ENCODE measurements at regions not wholly inside any gene's neighbourhood (a gene's known extent, or its start where the extent isn't known, plus 50 kb on each side); places are given as distances from the start of the nearest gene placed in this dataset.

- H3K4me2 ChIP-seq (replicated peaks; ENCODE audit: low read depth, low read length, poor library complexity, severe bottlenecking), result no peak overlapping the region
- H2AFZ ChIP-seq (ENCODE audit: insufficient read depth, low read depth, low read length, poor library complexity, severe bottlenecking), result no peak overlapping the region
- H3K27ac ChIP-seq (ENCODE audit: low read length in 2 of 2), result no peak overlapping the region
- DNase-seq, result no peak
- POLR2A ChIA-PET, result no interaction called here
- CTCF ChIA-PET, result no interaction called here
- no peak for ATAC-seq (ENCODE audit: low read depth)
- no peaks in the 10 kb centered on the region for H3K4me1 ChIP-seq (ENCODE audit: control insufficient read depth in 2 of 2, insufficient read depth in 2 of 2, low read length in 2 of 2)
- no peak overlapping the region for H3K4me3 ChIP-seq (ENCODE audit: control extremely low read depth in 1 of 5, extremely low read depth in 1 of 5, insufficient read depth in 1 of 5, low read depth in 2 of 5, low read length in 4 of 5)
- Mint-ChIP-seq H3K9me3 (ENCODE audit: insufficient read depth) (peaks cover 3% of the 10 kb centered on the region), H3K4me1 (no peaks in the 10 kb centered on the region), H3K27me3 (peaks cover 10% of the 10 kb centered on the region), H3K27ac (no peak overlapping the region), H3K4me3 (no peak overlapping the region)
- H3K79me2 ChIP-seq (ENCODE audit: control insufficient read depth, insufficient read depth, low read length), result no peaks in the 10 kb centered on the region
- no peaks in the 10 kb centered on the region for H4K20me1 ChIP-seq (ENCODE audit: control insufficient read depth, insufficient read depth, low read length, poor library complexity, severe bottlenecking)
- WGBS (ENCODE audit: insufficient coverage), result 90% methylated on average over 1 of the region's 3 CpGs
- H3K9me3 ChIP-seq (ENCODE audit: control extremely low read depth in 1 of 3, control insufficient read depth in 2 of 3, insufficient read depth in 1 of 3, low read length in 2 of 3), result no peaks in the 10 kb centered on the region
- H3K9ac ChIP-seq (ENCODE audit: low read length), result no peak overlapping the region
- TF ChIP-seq CTCF (IDR thresholded peaks at IDR 0.05), result no peak
- TF ChIP-seq EZH2 (IDR thresholded peaks at IDR 0.05; ENCODE audit: borderline replicate concordance, insufficient read depth, low read depth, low read length, poor library complexity, severe bottlenecking), result no peak
- intact Hi-C loops (cut with micrococcal nuclease), result no loop called here
- no peaks in the 10 kb centered on the region for H3K36me3 ChIP-seq (replicated peaks in 1 of 2; ENCODE audit: control extremely low read depth in 1 of 2, control insufficient read depth in 1 of 2, extremely low read depth in 1 of 2, insufficient read depth in 2 of 2, low read length in 1 of 2)
- H3K27me3 ChIP-seq (replicated peaks in 1 of 4; ENCODE audit: control extremely low read depth in 1 of 4, control insufficient read depth in 3 of 4, insufficient read depth in 4 of 4, low read length in 3 of 4), result peaks cover 0 to 3% (median 0%) of the 10 kb centered on the region in 4 experiments
Observed at GRCh38 chr16:19936441-19936840, 51.8 kb upstream of the GPRC5B start.

DNA sequence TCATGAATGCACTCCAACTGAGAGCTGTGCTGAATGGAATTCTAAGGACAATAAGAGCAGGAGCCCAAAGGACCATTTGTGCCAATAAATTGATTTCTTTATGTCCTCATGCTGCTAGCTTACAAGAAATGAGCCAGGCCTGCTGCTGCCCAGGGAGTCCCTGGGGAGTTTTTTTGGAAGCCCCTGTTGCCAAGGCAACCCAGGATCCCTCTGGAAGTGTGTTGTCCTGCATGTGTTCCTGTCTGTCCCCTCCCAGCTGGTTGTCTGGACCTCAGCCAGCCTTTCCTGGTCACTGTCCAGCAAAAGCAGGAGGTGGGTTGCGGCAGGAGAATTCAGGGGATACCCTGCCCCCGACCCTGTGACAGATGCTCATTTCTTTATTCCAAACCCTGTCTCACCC, 51.0 kb upstream of the GPRC5B start:
- Mint-ChIP-seq H3K4me1 (no peaks in the 10 kb centered on the region), H3K9me3 (ENCODE audit: insufficient read depth) (peaks cover 3% of the 10 kb centered on the region), H3K27me3 (peaks cover 10% of the 10 kb centered on the region), H3K4me3 (no peak overlapping the region), H3K27ac (no peak overlapping the region)
- WGBS (ENCODE audit: insufficient coverage), result 81% methylated on average over 2 of the region's 2 CpGs
- ChIA-PET POLR2A (no interaction called here), CTCF (no interaction called here)
- H3K27ac ChIP-seq (ENCODE audit: low read length in 2 of 2), result no peak overlapping the region
- intact Hi-C loops (cut with micrococcal nuclease), result no loop called here
- no peak overlapping the region for H3K9ac ChIP-seq (ENCODE audit: low read length)
- no peak for ATAC-seq (ENCODE audit: low read depth)
- H3K4me1 ChIP-seq (ENCODE audit: control insufficient read depth in 2 of 2, insufficient read depth in 2 of 2, low read length in 2 of 2), result no peaks in the 10 kb centered on the region
- H3K36me3 ChIP-seq (replicated peaks in 1 of 2; ENCODE audit: control extremely low read depth in 1 of 2, control insufficient read depth in 1 of 2, extremely low read depth in 1 of 2, insufficient read depth in 2 of 2, low read length in 1 of 2), result no peaks in the 10 kb centered on the region
- H4K20me1 ChIP-seq (ENCODE audit: control insufficient read depth, insufficient read depth, low read length, poor library complexity, severe bottlenecking), result no peaks in the 10 kb centered on the region
- no peak overlapping the region for H2AFZ ChIP-seq (ENCODE audit: insufficient read depth, low read depth, low read length, poor library complexity, severe bottlenecking)
- DNase-seq, result no peak
- no peak overlapping the region for H3K4me2 ChIP-seq (replicated peaks; ENCODE audit: low read depth, low read length, poor library complexity, severe bottlenecking)
- H3K79me2 ChIP-seq (ENCODE audit: control insufficient read depth, insufficient read depth, low read length), result no peaks in the 10 kb centered on the region
- H3K4me3 ChIP-seq (ENCODE audit: control extremely low read depth in 1 of 5, extremely low read depth in 1 of 5, insufficient read depth in 1 of 5, low read depth in 2 of 5, low read length in 4 of 5), result no peak overlapping the region
- H3K9me3 ChIP-seq (ENCODE audit: control extremely low read depth in 1 of 3, control insufficient read depth in 2 of 3, insufficient read depth in 1 of 3, low read length in 2 of 3), result no peaks in the 10 kb centered on the region
- no peak for TF ChIP-seq CTCF (IDR thresholded peaks at IDR 0.05)
- no peak for TF ChIP-seq EZH2 (IDR thresholded peaks at IDR 0.05; ENCODE audit: borderline replicate concordance, insufficient read depth, low read depth, low read length, poor library complexity, severe bottlenecking)
- peaks cover 0 to 3% (median 0%) of the 10 kb centered on the region in 4 experiments for H3K27me3 ChIP-seq (replicated peaks in 1 of 4; ENCODE audit: control extremely low read depth in 1 of 4, control insufficient read depth in 3 of 4, insufficient read depth in 4 of 4, low read length in 3 of 4)

Measured in B cell (primary cell).